GM12892 (cell line): ENCODE measurements at regions not wholly inside any gene's neighbourhood (a gene's known extent, or its start where the extent isn't known, plus 50 kb on each side); places are given as distances from the start of the nearest gene placed in this dataset.

ENCODE experiments used
- POLR2A ChIP-seq: IDR thresholded peaks from 2 replicates; pipeline ENCODE4 v1.6.1; 2011; ENCODE audit warnings: low read depth, low read length, control low read depth
- POLR2AphosphoS5 ChIP-seq: IDR thresholded peaks from 2 replicates; pipeline ENCODE4 v1.6.1; 2011; ENCODE audit warnings: low read depth, low read length, control low read depth
- TAF1 ChIP-seq: IDR thresholded peaks from 2 replicates; pipeline ENCODE4 v1.6.1; 2011; ENCODE audit warnings: low read depth, mild to moderate bottlenecking, control low read depth, low read length, borderline replicate concordance

DNA sequence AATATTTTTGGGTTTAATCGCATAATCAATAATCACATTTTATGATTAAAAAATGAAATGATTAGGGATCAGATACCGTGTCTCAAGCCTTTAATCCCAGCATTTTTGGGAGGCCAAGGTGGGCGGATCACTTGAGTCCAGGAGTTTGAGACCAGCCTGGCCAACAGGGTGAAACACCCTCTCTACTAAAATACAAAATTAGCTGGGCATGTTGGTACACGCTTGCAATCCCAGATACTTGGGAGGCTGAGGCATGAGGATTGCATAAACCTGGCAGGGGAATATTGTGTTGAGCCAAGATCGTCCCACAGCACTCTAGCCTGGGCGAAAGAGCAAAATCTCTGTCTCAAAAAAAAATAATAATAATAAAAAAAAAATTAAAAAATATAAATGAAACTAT is 1581.4 kb downstream of the KCNT2 start:
- TF ChIP-seq POLR2A (no peak), TAF1 (no peak), POLR2AphosphoS5 (no peak)
